Keratinocyte (primary cell): ENCODE measurements at regions not wholly inside any gene's neighbourhood (a gene's known extent, or its start where the extent isn't known, plus 50 kb on each side); places are given as distances from the start of the nearest gene placed in this dataset.

ENCODE experiments used
- DNase-seq: peaks from one replicate; pipeline ENCODE4 v3.0.0-alpha.2; 2011; ENCODE audit warnings: low read depth, missing footprints, low spot score
- FAIRE-seq: peaks from 2 replicates; lab custom pipeline; 2011; peaks lifted over from hg19 to GRCh38; lab: Jason Lieb, UNC
- H2AFZ ChIP-seq: 2 replicates; pipeline ENCODE4 v1.6.0; 2012; ENCODE audit warnings: low read length, control low read depth, inconsistent platforms; ENCODE audit not compliant: control insufficient read depth
- H3K27ac ChIP-seq: 2 replicates; pipeline ENCODE4 v1.5.1; 2011; ENCODE audit warnings: low read length; ENCODE audit not compliant: control insufficient read depth, insufficient read depth
- H3K27me3 ChIP-seq: 3 replicates; pipeline ENCODE4 v1.6.0; 2011; ENCODE audit warnings: low read length; ENCODE audit not compliant: control insufficient read depth, insufficient read depth; ENCODE audit errors: extremely low read depth
- H3K36me3 ChIP-seq, 2 experiments: 2 replicates in 1 of 2; 3 replicates in 1 of 2; pipeline ENCODE4 v1.5.1; 2011; ENCODE audit warnings: low read length in 2 of 2, mild to moderate bottlenecking in 1 of 2; ENCODE audit not compliant: control insufficient read depth in 2 of 2, insufficient read depth in 2 of 2; ENCODE audit errors: extremely low read depth in 1 of 2
- H3K4me1 ChIP-seq: 3 replicates; pipeline ENCODE4 v1.5.1; 2011; ENCODE audit warnings: low read length; ENCODE audit not compliant: control insufficient read depth, insufficient read depth; ENCODE audit errors: extremely low read depth
- H3K4me2 ChIP-seq: 3 replicates; pipeline ENCODE4 v1.6.0; 2011; ENCODE audit warnings: low read depth, low read length; ENCODE audit not compliant: control insufficient read depth, insufficient read depth; ENCODE audit errors: extremely low read depth
- H3K4me3 ChIP-seq, 3 experiments: fragments of 200-600 bp in 1 of 3; sonication (generic) in 1 of 3; 2 replicates in 2 of 3; 3 replicates in 1 of 3; pipeline ENCODE4 v1.5.1; 2011 to 2016; ENCODE audit warnings: low read length in 3 of 3, mild to moderate bottlenecking in 3 of 3, control low read depth in 2 of 3, inconsistent platforms in 1 of 3, low read depth in 1 of 3, mixed read lengths in 1 of 3, mixed run types in 1 of 3, moderate library complexity in 1 of 3; ENCODE audit not compliant: control insufficient read depth in 2 of 3, insufficient read depth in 2 of 3; ENCODE audit errors: extremely low read depth in 1 of 3
- H3K79me2 ChIP-seq: 2 replicates; pipeline ENCODE4 v1.6.0; 2012; ENCODE audit warnings: low read length; ENCODE audit not compliant: control insufficient read depth, insufficient read depth
- H3K9ac ChIP-seq: 3 replicates; pipeline ENCODE4 v1.6.0; 2011; ENCODE audit warnings: low read length; ENCODE audit not compliant: control insufficient read depth, insufficient read depth; ENCODE audit errors: extremely low read depth
- H3K9me1 ChIP-seq: 3 replicates; pipeline ENCODE4 v1.6.0; 2011; ENCODE audit warnings: low read length; ENCODE audit not compliant: control insufficient read depth, insufficient read depth; ENCODE audit errors: extremely low read depth
- H3K9me3 ChIP-seq: 2 replicates; pipeline ENCODE4 v1.5.1; 2012; ENCODE audit warnings: low read depth, low read length; ENCODE audit not compliant: control insufficient read depth
- H4K20me1 ChIP-seq: 3 replicates; pipeline ENCODE4 v1.6.0; 2011; ENCODE audit warnings: low read length; ENCODE audit not compliant: control insufficient read depth, insufficient read depth; ENCODE audit errors: extremely low read depth
- EZH2 ChIP-seq: IDR thresholded peaks from one replicate; pipeline ENCODE4 v1.6.1; 2012; ENCODE audit warnings: inconsistent platforms, mild to moderate bottlenecking, low read length, moderate library complexity
- dilution Hi-C: fragments of 300-500 bp; cut with MboI; formaldehyde crosslinking; loops from one replicate; pipeline ENCODE4 v1.7.0; 2020; ENCODE audit warnings: low sequenced_read_pairs; ENCODE audit not compliant: extremely low pct_ligation_motif_present
- TF ChIP-seq, protein P1 (sequence below), 3 experiments: IDR thresholded peaks in 1 of 3; conservative IDR thresholded peaks in 1 of 3; optimal IDR thresholded peaks in 1 of 3; 2 replicates in 2 of 3; 3 replicates in 1 of 3; pipeline versions ENCODE3 to v1.5.1; 2011; ENCODE audit warnings: low read length in 3 of 3, mild to moderate bottlenecking in 3 of 3, moderate library complexity in 2 of 3, control low read depth in 1 of 3, inconsistent platforms in 1 of 3; ENCODE audit not compliant: insufficient read depth in 2 of 3; ENCODE audit errors: extremely low read depth in 1 of 3

DNA sequence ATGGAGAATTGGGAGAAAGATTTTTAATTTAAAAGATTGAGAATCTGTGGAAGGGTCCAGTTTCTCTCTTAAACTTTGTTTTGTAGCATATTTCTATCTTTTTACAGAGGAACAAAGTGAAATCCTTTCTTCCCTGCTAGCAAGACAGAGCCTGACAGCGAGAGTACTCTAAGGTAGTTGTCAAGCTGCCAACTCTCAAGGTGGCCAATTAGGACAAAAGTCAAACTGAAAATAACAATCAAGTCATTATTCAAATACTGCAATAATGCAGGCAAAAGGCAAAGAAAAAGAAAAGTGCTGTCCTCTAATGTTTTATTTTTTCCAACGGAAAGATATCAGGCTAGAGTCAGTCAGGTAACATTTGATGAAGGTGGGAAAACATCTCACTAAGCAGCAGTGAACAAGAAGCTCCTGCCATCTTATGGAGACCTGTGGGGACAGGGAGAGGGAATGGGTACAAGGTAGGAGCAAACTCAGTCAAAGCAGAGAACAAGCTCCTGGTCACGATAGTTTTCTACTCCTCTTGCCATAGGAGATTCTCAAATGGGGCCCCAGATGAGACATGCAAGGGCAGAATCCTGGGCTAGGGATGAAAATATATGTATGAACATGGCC is 801.9 kb upstream of the SLITRK1 start:
- Histone ChIP-seq H3K79me2 (no peaks in the 10 kb centered on the region), H4K20me1 (no peaks in the 10 kb centered on the region), H3K4me1 (no peaks in the 10 kb centered on the region), H3K4me3 (no peak overlapping the region), H3K4me2 (no peak overlapping the region), H3K27me3 (no peaks in the 10 kb centered on the region), H3K9me3 (no peaks in the 10 kb centered on the region), H3K27ac (no peak overlapping the region), H3K36me3 (no peaks in the 10 kb centered on the region), H3K9me1 (no peaks in the 10 kb centered on the region), H3K9ac (no peak overlapping the region), H2AFZ (no peak overlapping the region)
- DNase-seq (no peak), FAIRE-seq (no peak)
- TF ChIP-seq, protein P1, sequence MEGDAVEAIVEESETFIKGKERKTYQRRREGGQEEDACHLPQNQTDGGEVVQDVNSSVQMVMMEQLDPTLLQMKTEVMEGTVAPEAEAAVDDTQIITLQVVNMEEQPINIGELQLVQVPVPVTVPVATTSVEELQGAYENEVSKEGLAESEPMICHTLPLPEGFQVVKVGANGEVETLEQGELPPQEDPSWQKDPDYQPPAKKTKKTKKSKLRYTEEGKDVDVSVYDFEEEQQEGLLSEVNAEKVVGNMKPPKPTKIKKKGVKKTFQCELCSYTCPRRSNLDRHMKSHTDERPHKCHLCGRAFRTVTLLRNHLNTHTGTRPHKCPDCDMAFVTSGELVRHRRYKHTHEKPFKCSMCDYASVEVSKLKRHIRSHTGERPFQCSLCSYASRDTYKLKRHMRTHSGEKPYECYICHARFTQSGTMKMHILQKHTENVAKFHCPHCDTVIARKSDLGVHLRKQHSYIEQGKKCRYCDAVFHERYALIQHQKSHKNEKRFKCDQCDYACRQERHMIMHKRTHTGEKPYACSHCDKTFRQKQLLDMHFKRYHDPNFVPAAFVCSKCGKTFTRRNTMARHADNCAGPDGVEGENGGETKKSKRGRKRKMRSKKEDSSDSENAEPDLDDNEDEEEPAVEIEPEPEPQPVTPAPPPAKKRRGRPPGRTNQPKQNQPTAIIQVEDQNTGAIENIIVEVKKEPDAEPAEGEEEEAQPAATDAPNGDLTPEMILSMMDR (optimal IDR thresholded peaks at IDR 0.05 in 1 of 3, IDR thresholded peaks at IDR 0.05 in 1 of 3, conservative IDR thresholded peaks at IDR 0.05 in 1 of 3; ENCODE audit: extremely low read depth in 1 of 3, insufficient read depth in 2 of 3, low read length in 3 of 3), result no peak
- TF ChIP-seq EZH2, result no peak
- dilution Hi-C loops, result no loop called here

DNA sequence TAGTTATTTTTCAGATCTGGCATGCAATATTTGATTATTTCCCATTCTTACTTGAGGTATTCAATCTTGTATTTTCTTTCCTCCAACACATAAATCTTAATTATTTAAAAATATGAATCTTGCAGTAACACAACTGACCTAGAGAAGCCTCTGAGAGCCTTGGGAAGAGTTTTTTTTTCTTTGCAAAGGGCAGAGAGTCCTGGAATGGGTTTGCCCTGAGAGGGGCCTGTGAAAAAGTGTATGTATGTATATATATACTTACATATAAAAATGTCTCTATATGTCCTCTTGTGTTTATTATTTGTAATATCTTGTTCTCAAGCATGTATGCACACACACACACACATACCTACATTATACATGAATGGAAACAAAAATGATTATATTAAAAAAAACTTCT is 801.2 kb upstream of the SLITRK1 start:
- Histone ChIP-seq H2AFZ (no peak overlapping the region), H3K27ac (no peak overlapping the region), H3K36me3 (no peaks in the 10 kb centered on the region), H3K4me3 (no peak overlapping the region), H3K79me2 (no peaks in the 10 kb centered on the region), H3K9me1 (no peaks in the 10 kb centered on the region), H3K4me2 (no peak overlapping the region), H4K20me1 (no peaks in the 10 kb centered on the region), H3K27me3 (no peaks in the 10 kb centered on the region), H3K9me3 (no peaks in the 10 kb centered on the region), H3K4me1 (no peaks in the 10 kb centered on the region), H3K9ac (no peak overlapping the region)
- DNase-seq (no peak), FAIRE-seq (no peak)
- TF ChIP-seq, protein P1 (optimal IDR thresholded peaks at IDR 0.05 in 1 of 3, IDR thresholded peaks at IDR 0.05 in 1 of 3, conservative IDR thresholded peaks at IDR 0.05 in 1 of 3; ENCODE audit: extremely low read depth in 1 of 3, insufficient read depth in 2 of 3, low read length in 3 of 3), result no peak
- no peak for TF ChIP-seq EZH2
- dilution Hi-C loops, result no loop called here
